ENCODE measurements at regions not wholly inside any gene's neighbourhood (a gene's known extent, or its start where the extent isn't known, plus 50 kb on each side); places are given as distances from the start of the nearest gene placed in this dataset.

DNA sequence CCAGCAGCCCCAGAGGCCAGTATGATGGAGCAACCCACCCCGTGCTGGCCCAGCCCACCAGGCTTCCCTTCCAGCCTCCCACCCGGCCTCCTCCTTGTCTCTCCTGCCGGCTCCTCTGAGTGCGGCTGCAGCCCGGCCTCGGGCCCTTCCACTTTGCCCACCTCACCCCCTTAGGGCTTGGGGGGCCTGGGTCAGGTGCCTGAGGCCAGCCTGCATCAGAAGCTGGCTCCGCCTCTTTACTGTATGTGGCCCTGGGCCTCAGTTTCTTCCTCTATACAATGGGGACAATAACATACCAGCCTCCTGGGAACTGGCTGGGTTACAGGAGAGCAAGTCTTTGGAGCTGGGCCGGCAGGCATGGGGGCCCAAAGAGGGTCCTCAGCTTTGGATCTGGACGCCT, 221.1 kb upstream of the CIBAR2 start:
- TF ChIP-seq, protein P1, sequence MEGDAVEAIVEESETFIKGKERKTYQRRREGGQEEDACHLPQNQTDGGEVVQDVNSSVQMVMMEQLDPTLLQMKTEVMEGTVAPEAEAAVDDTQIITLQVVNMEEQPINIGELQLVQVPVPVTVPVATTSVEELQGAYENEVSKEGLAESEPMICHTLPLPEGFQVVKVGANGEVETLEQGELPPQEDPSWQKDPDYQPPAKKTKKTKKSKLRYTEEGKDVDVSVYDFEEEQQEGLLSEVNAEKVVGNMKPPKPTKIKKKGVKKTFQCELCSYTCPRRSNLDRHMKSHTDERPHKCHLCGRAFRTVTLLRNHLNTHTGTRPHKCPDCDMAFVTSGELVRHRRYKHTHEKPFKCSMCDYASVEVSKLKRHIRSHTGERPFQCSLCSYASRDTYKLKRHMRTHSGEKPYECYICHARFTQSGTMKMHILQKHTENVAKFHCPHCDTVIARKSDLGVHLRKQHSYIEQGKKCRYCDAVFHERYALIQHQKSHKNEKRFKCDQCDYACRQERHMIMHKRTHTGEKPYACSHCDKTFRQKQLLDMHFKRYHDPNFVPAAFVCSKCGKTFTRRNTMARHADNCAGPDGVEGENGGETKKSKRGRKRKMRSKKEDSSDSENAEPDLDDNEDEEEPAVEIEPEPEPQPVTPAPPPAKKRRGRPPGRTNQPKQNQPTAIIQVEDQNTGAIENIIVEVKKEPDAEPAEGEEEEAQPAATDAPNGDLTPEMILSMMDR (IDR thresholded peaks at IDR 0.05; ENCODE audit: insufficient read depth, low read depth, low read length), result no peak
- TF ChIP-seq EZH2 (IDR thresholded peaks at IDR 0.05; ENCODE audit: insufficient read depth, low read length), result no peak
